ENCODE measurements at regions not wholly inside any gene's neighbourhood (a gene's known extent, or its start where the extent isn't known, plus 50 kb on each side); places are given as distances from the start of the nearest gene placed in this dataset.

DNA sequence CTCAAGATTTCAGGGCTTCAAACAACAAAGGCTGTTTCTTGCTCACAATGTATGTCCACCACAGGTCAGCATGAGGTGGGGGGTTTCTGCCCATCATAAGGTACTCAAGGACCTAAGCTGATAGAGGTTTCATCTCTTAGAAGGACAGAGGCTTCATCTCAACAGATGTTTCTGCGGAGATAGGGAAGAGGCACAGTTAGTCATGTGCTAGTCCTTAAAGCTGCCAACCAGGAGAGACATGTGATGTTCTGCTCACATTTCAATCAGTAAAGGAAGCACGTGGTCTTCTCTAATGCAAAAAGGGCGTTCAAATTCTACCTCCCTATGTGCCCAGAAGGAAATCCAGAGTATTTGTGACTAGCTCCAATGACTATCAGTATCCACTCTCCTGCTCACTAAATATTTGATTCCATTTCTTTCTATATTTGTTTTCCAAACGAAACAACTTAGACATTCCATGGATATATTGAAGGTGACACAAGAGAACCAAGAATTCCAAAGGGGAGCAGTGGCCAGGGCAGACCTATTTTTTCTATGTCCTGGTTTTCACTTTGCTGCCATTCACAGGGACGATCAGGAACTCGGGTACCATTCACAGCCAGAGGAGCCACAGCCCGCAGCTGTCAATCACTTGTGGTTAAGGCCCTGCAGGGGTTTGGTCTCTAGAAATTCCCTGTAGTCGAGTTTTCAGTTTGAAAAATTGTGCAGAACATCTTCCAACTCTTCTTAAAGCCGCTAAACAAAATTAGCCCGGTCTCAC, 173.2 kb upstream of the FOXA2 start (continued):
- TF ChIP-seq CHD7 (IDR thresholded peaks at IDR 0.05; ENCODE audit: low read depth, low read length) (no peak), CBFA2T2 (conservative IDR thresholded peaks at IDR 0.05) (peak; percentile 40; the same call in 1 of the 2 replicates), ZNF134 (CRISPR knock-in tag; conservative IDR thresholded peaks at IDR 0.05) (no peak), PHTF2 (CRISPR knock-in tag; IDR thresholded peaks at IDR 0.05) (no peak), RAD51 (IDR thresholded peaks at IDR 0.05; ENCODE audit: borderline replicate concordance, low read depth) (peak; percentile 59; the same call in 1 of the 2 replicates), CXXC5 (CRISPR knock-in tag; IDR thresholded peaks at IDR 0.05) (peak; percentile 70), ZNF583 (CRISPR knock-in tag; IDR thresholded peaks at IDR 0.05) (peak; percentile 68; the same call in 1 of the 2 replicates), EP300 (IDR thresholded peaks at IDR 0.05; ENCODE audit: low read length) (0 out of 2 replicates have a peak, but pooled peaks have one; percentile 18), ZNF766 (CRISPR knock-in tag; conservative IDR thresholded peaks at IDR 0.05) (peak; percentile 95), TARDBP (IDR thresholded peaks at IDR 0.05) (no peak), MIER1 (IDR thresholded peaks at IDR 0.05; ENCODE audit: low read depth) (no peak), MYC (IDR thresholded peaks at IDR 0.05; ENCODE audit: low read depth, low read length) (peak; percentile 32; the same call in 1 of the 2 replicates), MYC (CRISPR knock-in tag; IDR thresholded peaks at IDR 0.05; ENCODE audit: borderline replicate concordance, low read depth) (no peak), MTA2 (IDR thresholded peaks at IDR 0.05; ENCODE audit: low read depth) (0 out of 2 replicates have a peak, but pooled peaks have one; percentile 32)
- TF ChIP-seq, protein P1, sequence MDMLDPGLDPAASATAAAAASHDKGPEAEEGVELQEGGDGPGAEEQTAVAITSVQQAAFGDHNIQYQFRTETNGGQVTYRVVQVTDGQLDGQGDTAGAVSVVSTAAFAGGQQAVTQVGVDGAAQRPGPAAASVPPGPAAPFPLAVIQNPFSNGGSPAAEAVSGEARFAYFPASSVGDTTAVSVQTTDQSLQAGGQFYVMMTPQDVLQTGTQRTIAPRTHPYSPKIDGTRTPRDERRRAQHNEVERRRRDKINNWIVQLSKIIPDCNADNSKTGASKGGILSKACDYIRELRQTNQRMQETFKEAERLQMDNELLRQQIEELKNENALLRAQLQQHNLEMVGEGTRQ (CRISPR knock-in tag; IDR thresholded peaks at IDR 0.05), result 0 out of 2 replicates have a peak, but pooled peaks have one; percentile 40
- TF ChIP-seq, protein P2, sequence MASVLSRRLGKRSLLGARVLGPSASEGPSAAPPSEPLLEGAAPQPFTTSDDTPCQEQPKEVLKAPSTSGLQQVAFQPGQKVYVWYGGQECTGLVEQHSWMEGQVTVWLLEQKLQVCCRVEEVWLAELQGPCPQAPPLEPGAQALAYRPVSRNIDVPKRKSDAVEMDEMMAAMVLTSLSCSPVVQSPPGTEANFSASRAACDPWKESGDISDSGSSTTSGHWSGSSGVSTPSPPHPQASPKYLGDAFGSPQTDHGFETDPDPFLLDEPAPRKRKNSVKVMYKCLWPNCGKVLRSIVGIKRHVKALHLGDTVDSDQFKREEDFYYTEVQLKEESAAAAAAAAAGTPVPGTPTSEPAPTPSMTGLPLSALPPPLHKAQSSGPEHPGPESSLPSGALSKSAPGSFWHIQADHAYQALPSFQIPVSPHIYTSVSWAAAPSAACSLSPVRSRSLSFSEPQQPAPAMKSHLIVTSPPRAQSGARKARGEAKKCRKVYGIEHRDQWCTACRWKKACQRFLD (CRISPR knock-in tag; IDR thresholded peaks at IDR 0.05), result no peak

All from K562 (cell line).